ENCODE measurements at regions not wholly inside any gene's neighbourhood (a gene's known extent, or its start where the extent isn't known, plus 50 kb on each side); places are given as distances from the start of the nearest gene placed in this dataset.

- intact Hi-C loops (cut with DNase I, micrococcal nuclease): no loop called here
- TF ChIP-seq CTCF (IDR thresholded peaks at IDR 0.05): no peak
- H3K36me3 ChIP-seq (ENCODE audit: low read depth): no peaks in the 10 kb centered on the region
- no peak overlapping the region for H3K4me3 ChIP-seq
- no peaks in the 10 kb centered on the region for H3K9me3 ChIP-seq
- no peaks in the 10 kb centered on the region for H3K4me1 ChIP-seq (ENCODE audit: low read depth)
- DNase-seq: no peak
- ATAC-seq: no peak
Measured at GRCh38 chr5:147046894-147047293, 168.3 kb upstream of the PPP2R2B start.

- H3K36me3 ChIP-seq (ENCODE audit: low read depth): no peaks in the 10 kb centered on the region
- H3K9me3 ChIP-seq: no peaks in the 10 kb centered on the region
- ATAC-seq (no peak), DNase-seq (no peak)
- H3K4me3 ChIP-seq: no peak overlapping the region
- intact Hi-C loops (cut with DNase I, micrococcal nuclease): no loop called here
- no peak for TF ChIP-seq CTCF (IDR thresholded peaks at IDR 0.05)
- no peaks in the 10 kb centered on the region for H3K4me1 ChIP-seq (ENCODE audit: low read depth)
Measured at GRCh38 chr5:147049764-147050163, 171.2 kb upstream of the PPP2R2B start.

- no peak for DNase-seq
- ATAC-seq: no peak
- intact Hi-C loops (cut with DNase I, micrococcal nuclease): no loop called here
- Histone ChIP-seq H3K4me3 (no peak overlapping the region), H3K9me3 (no peaks in the 10 kb centered on the region), H3K4me1 (ENCODE audit: low read depth) (no peaks in the 10 kb centered on the region), H3K36me3 (ENCODE audit: low read depth) (no peaks in the 10 kb centered on the region)
- TF ChIP-seq CTCF (IDR thresholded peaks at IDR 0.05): no peak
Measured at GRCh38 chr5:147050172-147050571, 171.6 kb upstream of the PPP2R2B start.

GRCh38 chr5:147051193-147051592 is 172.6 kb upstream of the PPP2R2B start:
- DNase-seq (no peak), ATAC-seq (no peak)
- no peak for TF ChIP-seq CTCF (IDR thresholded peaks at IDR 0.05)

GRCh38 chr5:147052519-147052918 is 174.0 kb upstream of the PPP2R2B start:
- Histone ChIP-seq H3K4me3 (no peak overlapping the region), H3K4me1 (ENCODE audit: low read depth) (no peaks in the 10 kb centered on the region), H3K36me3 (ENCODE audit: low read depth) (no peaks in the 10 kb centered on the region), H3K9me3 (no peaks in the 10 kb centered on the region)
- intact Hi-C loops (cut with DNase I, micrococcal nuclease): no loop called here
- ATAC-seq (no peak), DNase-seq (no peak)
- no peak for TF ChIP-seq CTCF (IDR thresholded peaks at IDR 0.05)

More at GRCh38 chr5:147051193-147051592, 172.6 kb upstream of the PPP2R2B start:
- Histone ChIP-seq H3K4me3 (no peak overlapping the region), H3K9me3 (no peaks in the 10 kb centered on the region), H3K4me1 (ENCODE audit: low read depth) (no peaks in the 10 kb centered on the region), H3K36me3 (ENCODE audit: low read depth) (no peaks in the 10 kb centered on the region)
- intact Hi-C loops (cut with DNase I, micrococcal nuclease): no loop called here
